Panc1 (cell line): ENCODE measurements at regions not wholly inside any gene's neighbourhood (a gene's known extent, or its start where the extent isn't known, plus 50 kb on each side); places are given as distances from the start of the nearest gene placed in this dataset.

ENCODE experiments used
- ATAC-seq: fragments of 200-7000 bp; cut with Tn5 transposase; 2 replicates; pipeline ENCODE4 v1.9.1; 2020; ENCODE audit warnings: mild to moderate bottlenecking, moderate library complexity
- BruUV-seq: library from RNA; stranded (reverse); fragments of 400-500 nt; replicated peaks from 2 replicates; lab custom pipeline; 2021; lab: Mats Ljungman, UMichigan
- CTCF ChIA-PET: fragments of 300-600 bp; sonication (Branson Sonifier 250); formaldehyde crosslinking; loops from one replicate; lab custom pipeline; 2022; ENCODE audit warnings: antibody characterized with exemption; lab: Charles Lee
- POLR2A ChIA-PET: fragments of 300-600 bp; sonication (Branson Sonifier 250); formaldehyde crosslinking; loops from one replicate; lab custom pipeline; 2022; ENCODE audit warnings: antibody characterized with exemption; lab: Charles Lee
- DNase-seq: peaks from one replicate; pipeline ENCODE4 v3.0.0-alpha.2; 2010; ENCODE audit warnings: low read depth, low spot score
- H3K27ac ChIP-seq: 2 replicates; pipeline ENCODE4 v1.5.1; 2011; ENCODE audit warnings: mild to moderate bottlenecking, low read length, inconsistent platforms
- H3K27me3 ChIP-seq: fragments of 200-500 bp; sonication (Bioruptor generic); 2 replicates; pipeline ENCODE4 v1.6.0; 2014; ENCODE audit warnings: low read length, inconsistent platforms; ENCODE audit not compliant: control insufficient read depth, insufficient read depth
- H3K36me3 ChIP-seq: fragments of 200-500 bp; sonication (Bioruptor generic); 2 replicates; pipeline ENCODE4 v1.5.1; 2014; ENCODE audit warnings: inconsistent platforms, mild to moderate bottlenecking, low read length, moderate library complexity; ENCODE audit not compliant: control insufficient read depth, insufficient read depth
- H3K4me1 ChIP-seq: 2 replicates; pipeline ENCODE4 v1.5.1; 2011; ENCODE audit warnings: inconsistent platforms, mild to moderate bottlenecking, low read length, moderate library complexity; ENCODE audit not compliant: control insufficient read depth, insufficient read depth
- H3K4me3 ChIP-seq, 2 experiments: 2 replicates each; pipeline ENCODE4 v1.5.1; 2011 to 2012; ENCODE audit warnings: low read depth in 2 of 2, low read length in 2 of 2, mild to moderate bottlenecking in 2 of 2, inconsistent platforms in 1 of 2, moderate library complexity in 1 of 2
- H3K9me3 ChIP-seq: fragments of 200-500 bp; sonication (Bioruptor generic); 2 replicates; pipeline ENCODE4 v1.5.1; 2014; ENCODE audit warnings: low read depth, mild to moderate bottlenecking, inconsistent platforms, low read length, moderate library complexity; ENCODE audit not compliant: control insufficient read depth, insufficient read depth
- CTCF ChIP-seq: fragments of 450-650 bp; IDR thresholded peaks from 2 replicates; pipeline ENCODE4 v1.5.1; 2017; ENCODE audit warnings: mild to moderate bottlenecking
- POLR2AphosphoS5 ChIP-seq: IDR thresholded peaks from 2 replicates; pipeline ENCODE4 v1.6.1; 2012; ENCODE audit warnings: mild to moderate bottlenecking, low read depth, low read length, moderate library complexity
- REST ChIP-seq, 2 experiments: IDR thresholded peaks; 2 replicates each; pipeline ENCODE4 v1.6.1; 2011 to 2012; ENCODE audit warnings: low read depth in 2 of 2, control low read depth in 1 of 2, low read length in 1 of 2, mild to moderate bottlenecking in 1 of 2, moderate library complexity in 1 of 2; ENCODE audit not compliant: insufficient read depth in 1 of 2
- SIN3A ChIP-seq: IDR thresholded peaks from 2 replicates; pipeline ENCODE4 v1.6.1; 2012; ENCODE audit warnings: low read depth, mild to moderate bottlenecking, low read length, moderate library complexity, borderline replicate concordance; ENCODE audit not compliant: insufficient read depth
- TCF7L2 ChIP-seq: IDR thresholded peaks from 2 replicates; pipeline ENCODE4 v1.6.1; 2011; ENCODE audit warnings: mild to moderate bottlenecking, low read depth, low read length, inconsistent platforms
- in situ Hi-C: cut with HindIII; loops from 2 replicates; pipeline ENCODE4 v1.10.0; 2016; ENCODE audit warnings: low sequenced_read_pairs, low pct_unique_long_range_greater_than_20kb
- intact Hi-C: fragments of 100-400 bp; cut with micrococcal nuclease; formaldehyde crosslinking; loops from one replicate; pipeline ENCODE4 v1.10.0; 2022; ENCODE audit not compliant: unreplicated experiment

GRCh38 chrX:82218361-82218760 lies 1016.5 kb downstream of the SH3BGRL start:
- DNase-seq (no peak), ATAC-seq (no peak)
- H3K4me3 ChIP-seq = no peak overlapping the region
- H3K9me3 ChIP-seq = no peaks in the 10 kb centered on the region
- intact Hi-C loops = no loop called here
- no peaks in the 10 kb centered on the region for H3K4me1 ChIP-seq
- ChIA-PET CTCF (interaction anchor here (0.6 to 0.7 kb wide), 2 partner anchors 430 to 1417 kb away, joined by 3 to 9 read pairs; no protein-coding TSS in a partner anchor), POLR2A (no interaction called here)
- H3K27ac ChIP-seq = no peak overlapping the region
- no peak for TF ChIP-seq REST (IDR thresholded peaks at IDR 0.05; ENCODE audit: insufficient read depth in 1 of 2, low read depth in 2 of 2, low read length in 1 of 2)
- peak; percentile 36 for TF ChIP-seq CTCF
- no peaks in the 10 kb centered on the region; the same call in 1 of the 2 replicates for H3K36me3 ChIP-seq
- no TSS peak for BruUV-seq
- in situ Hi-C loops = no loop called here
- no peaks in the 10 kb centered on the region for H3K27me3 ChIP-seq

- CTCF ChIA-PET = no interaction called here
- no peaks in the 10 kb centered on the region for H3K4me1 ChIP-seq
- H3K9me3 ChIP-seq = no peaks in the 10 kb centered on the region
- H3K4me3 ChIP-seq = no peak overlapping the region
- POLR2A ChIA-PET = no interaction called here
- TF ChIP-seq REST (IDR thresholded peaks at IDR 0.05; ENCODE audit: insufficient read depth in 1 of 2, low read depth in 2 of 2, low read length in 1 of 2) (no peak), SIN3A (no peak), POLR2AphosphoS5 (no peak), CTCF (no peak), TCF7L2 (no peak)
- no peak overlapping the region for H3K27ac ChIP-seq
- H3K27me3 ChIP-seq = no peaks in the 10 kb centered on the region
- intact Hi-C loops (no loop called here), in situ Hi-C loops (no loop called here)
- no peaks in the 10 kb centered on the region; the same call in 1 of the 2 replicates for H3K36me3 ChIP-seq
- DNase-seq (no peak), ATAC-seq (no peak)
- BruUV-seq = no TSS peak
Observed at GRCh38 chrX:82219129-82219528, 1017.2 kb downstream of the SH3BGRL start.
